ENCODE measurements at regions not wholly inside any gene's neighbourhood (a gene's known extent, or its start where the extent isn't known, plus 50 kb on each side); places are given as distances from the start of the nearest gene placed in this dataset.

- TF ChIP-seq, protein P1, sequence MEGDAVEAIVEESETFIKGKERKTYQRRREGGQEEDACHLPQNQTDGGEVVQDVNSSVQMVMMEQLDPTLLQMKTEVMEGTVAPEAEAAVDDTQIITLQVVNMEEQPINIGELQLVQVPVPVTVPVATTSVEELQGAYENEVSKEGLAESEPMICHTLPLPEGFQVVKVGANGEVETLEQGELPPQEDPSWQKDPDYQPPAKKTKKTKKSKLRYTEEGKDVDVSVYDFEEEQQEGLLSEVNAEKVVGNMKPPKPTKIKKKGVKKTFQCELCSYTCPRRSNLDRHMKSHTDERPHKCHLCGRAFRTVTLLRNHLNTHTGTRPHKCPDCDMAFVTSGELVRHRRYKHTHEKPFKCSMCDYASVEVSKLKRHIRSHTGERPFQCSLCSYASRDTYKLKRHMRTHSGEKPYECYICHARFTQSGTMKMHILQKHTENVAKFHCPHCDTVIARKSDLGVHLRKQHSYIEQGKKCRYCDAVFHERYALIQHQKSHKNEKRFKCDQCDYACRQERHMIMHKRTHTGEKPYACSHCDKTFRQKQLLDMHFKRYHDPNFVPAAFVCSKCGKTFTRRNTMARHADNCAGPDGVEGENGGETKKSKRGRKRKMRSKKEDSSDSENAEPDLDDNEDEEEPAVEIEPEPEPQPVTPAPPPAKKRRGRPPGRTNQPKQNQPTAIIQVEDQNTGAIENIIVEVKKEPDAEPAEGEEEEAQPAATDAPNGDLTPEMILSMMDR (IDR thresholded peaks at IDR 0.05; ENCODE audit: insufficient read depth, low read length, poor library complexity, severe bottlenecking) = no peak
- no peak for TF ChIP-seq EZH2phosphoT487 (conservative IDR thresholded peaks at IDR 0.05; ENCODE audit: low read length)
Measured at GRCh38 chr2:221731432-221732145, 159.5 kb upstream of the EPHA4 start.
